GM23338 (cell line): ENCODE measurements at regions not wholly inside any gene's neighbourhood (a gene's known extent, or its start where the extent isn't known, plus 50 kb on each side); places are given as distances from the start of the nearest gene placed in this dataset.

Experiments used
- CREB1 ChIP-seq: fragments of 250-450 bp; sonication (Bioruptor Pico); IDR thresholded peaks from 2 replicates; pipeline ENCODE4 v1.5.0; 2020; ENCODE audit warnings: low read depth, mild to moderate bottlenecking, moderate library complexity
- EZH2 ChIP-seq: fragments of 200-600 bp; sonication (generic); IDR thresholded peaks from one replicate; pipeline ENCODE4 v1.8.0; 2017; ENCODE audit warnings: antibody characterized with exemption, mild to moderate bottlenecking, low read depth; ENCODE audit not compliant: unreplicated experiment
- JUNB ChIP-seq: IDR thresholded peaks from one replicate; pipeline ENCODE4 v1.6.1; 2016; ENCODE audit warnings: antibody characterized with exemption; ENCODE audit not compliant: unreplicated experiment
- NANOG ChIP-seq: IDR thresholded peaks from 2 replicates; pipeline ENCODE4 v1.6.1; 2016; ENCODE audit warnings: antibody characterized with exemption, borderline replicate concordance
- POLR2AphosphoS5 ChIP-seq: IDR thresholded peaks from 2 replicates; pipeline ENCODE4 v1.6.1; 2016; ENCODE audit warnings: antibody characterized with exemption, low read depth
- TF ChIP-seq, protein P1 (sequence below), 2 experiments: fragments of 200-600 bp in 1 of 2; sonication (generic) in 1 of 2; conservative IDR thresholded peaks; 2 replicates each; pipeline versions ENCODE4 v1.5.1 to v1.6.1; 2016 to 2017; ENCODE audit warnings: antibody characterized with exemption in 2 of 2, low read depth in 2 of 2, mild to moderate bottlenecking in 2 of 2, moderate library complexity in 1 of 2

DNA sequence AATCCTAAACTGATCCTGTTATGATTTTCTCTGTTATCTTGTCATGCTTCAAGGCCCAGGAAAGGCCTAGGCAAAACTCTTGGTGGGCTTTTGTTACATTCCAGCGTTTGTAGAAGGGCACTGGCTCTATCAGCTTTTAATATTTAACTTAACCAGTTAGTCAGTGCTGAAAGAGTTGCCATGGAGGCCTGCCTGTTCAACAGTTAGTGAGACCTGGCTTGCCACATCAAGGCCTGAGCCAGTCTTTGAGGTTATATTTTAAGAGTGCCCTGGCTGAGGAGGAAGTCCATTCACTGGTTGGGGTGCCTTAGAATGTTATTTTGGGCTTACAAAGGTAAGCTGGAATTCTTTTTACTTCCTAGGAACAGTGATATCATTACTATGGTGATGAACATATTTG is 144.1 kb upstream of the NRG3 start:
- TF ChIP-seq, protein P1, sequence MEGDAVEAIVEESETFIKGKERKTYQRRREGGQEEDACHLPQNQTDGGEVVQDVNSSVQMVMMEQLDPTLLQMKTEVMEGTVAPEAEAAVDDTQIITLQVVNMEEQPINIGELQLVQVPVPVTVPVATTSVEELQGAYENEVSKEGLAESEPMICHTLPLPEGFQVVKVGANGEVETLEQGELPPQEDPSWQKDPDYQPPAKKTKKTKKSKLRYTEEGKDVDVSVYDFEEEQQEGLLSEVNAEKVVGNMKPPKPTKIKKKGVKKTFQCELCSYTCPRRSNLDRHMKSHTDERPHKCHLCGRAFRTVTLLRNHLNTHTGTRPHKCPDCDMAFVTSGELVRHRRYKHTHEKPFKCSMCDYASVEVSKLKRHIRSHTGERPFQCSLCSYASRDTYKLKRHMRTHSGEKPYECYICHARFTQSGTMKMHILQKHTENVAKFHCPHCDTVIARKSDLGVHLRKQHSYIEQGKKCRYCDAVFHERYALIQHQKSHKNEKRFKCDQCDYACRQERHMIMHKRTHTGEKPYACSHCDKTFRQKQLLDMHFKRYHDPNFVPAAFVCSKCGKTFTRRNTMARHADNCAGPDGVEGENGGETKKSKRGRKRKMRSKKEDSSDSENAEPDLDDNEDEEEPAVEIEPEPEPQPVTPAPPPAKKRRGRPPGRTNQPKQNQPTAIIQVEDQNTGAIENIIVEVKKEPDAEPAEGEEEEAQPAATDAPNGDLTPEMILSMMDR (conservative IDR thresholded peaks at IDR 0.05; ENCODE audit: low read depth in 2 of 2) = no peak
- no peak for TF ChIP-seq JUNB
- TF ChIP-seq EZH2 = no peak
- no peak for TF ChIP-seq POLR2AphosphoS5
- TF ChIP-seq CREB1 (CRISPR knock-in tag) = no peak
- TF ChIP-seq NANOG = no peak
